Astrocyte (in vitro differentiated cells and primary cell): ENCODE measurements at regions not wholly inside any gene's neighbourhood (a gene's known extent, or its start where the extent isn't known, plus 50 kb on each side); places are given as distances from the start of the nearest gene placed in this dataset.

Experiments used
- DNase-seq: peaks from one replicate; pipeline ENCODE4 v3.0.0-alpha.2; 2010; ENCODE audit warnings: low read depth
- FAIRE-seq: peaks from 2 replicates; lab custom pipeline; 2011; peaks lifted over from hg19 to GRCh38; lab: Jason Lieb, UNC
- H2AFZ ChIP-seq: 2 replicates; pipeline ENCODE4 v1.6.0; 2012; ENCODE audit warnings: low read depth, low read length, inconsistent platforms
- H3K27ac ChIP-seq: 2 replicates; pipeline ENCODE4 v1.5.1; 2011; ENCODE audit warnings: low read depth, low read length, inconsistent platforms
- H3K27me3 ChIP-seq: 2 replicates; pipeline ENCODE4 v1.6.0; 2011; ENCODE audit warnings: low read length, inconsistent platforms; ENCODE audit not compliant: insufficient read depth
- H3K36me3 ChIP-seq: 2 replicates; pipeline ENCODE4 v1.5.1; 2011; ENCODE audit warnings: low read length, inconsistent platforms; ENCODE audit not compliant: insufficient read depth
- H3K4me1 ChIP-seq: 2 replicates; pipeline ENCODE4 v1.5.1; 2011; ENCODE audit warnings: low read length, inconsistent platforms; ENCODE audit not compliant: insufficient read depth
- H3K4me2 ChIP-seq: 2 replicates; pipeline ENCODE4 v1.6.0; 2012; ENCODE audit warnings: low read length, inconsistent platforms
- H3K4me3 ChIP-seq: 2 replicates; pipeline ENCODE4 v1.5.1; 2011; ENCODE audit warnings: low read depth, mild to moderate bottlenecking, low read length, inconsistent platforms; ENCODE audit not compliant: insufficient read depth
- H3K79me2 ChIP-seq: 2 replicates; pipeline ENCODE4 v1.6.0; 2012; ENCODE audit warnings: mild to moderate bottlenecking, low read length, inconsistent platforms; ENCODE audit not compliant: insufficient read depth
- H3K9ac ChIP-seq: 2 replicates; pipeline ENCODE4 v1.6.0; 2012; ENCODE audit warnings: mild to moderate bottlenecking, low read length, inconsistent platforms
- H3K9me3 ChIP-seq: 2 replicates; pipeline ENCODE4 v1.5.1; 2012; ENCODE audit warnings: low read depth, mild to moderate bottlenecking, low read length, inconsistent platforms; ENCODE audit not compliant: insufficient read depth
- H4K20me1 ChIP-seq: 2 replicates; pipeline ENCODE4 v1.6.0; 2012; ENCODE audit warnings: low read length, inconsistent platforms; ENCODE audit not compliant: insufficient read depth
- H3K27ac Mint-ChIP-seq: one replicate; pipeline ENCODE4 v1.8.0; 2021; ENCODE audit warnings: mild to moderate bottlenecking, mixed read lengths; ENCODE audit not compliant: unreplicated experiment
- H3K27me3 Mint-ChIP-seq: one replicate; pipeline ENCODE4 v1.8.0; 2021; ENCODE audit warnings: low read depth, mixed read lengths; ENCODE audit not compliant: unreplicated experiment
- H3K36me3 Mint-ChIP-seq: one replicate; pipeline ENCODE4 v1.8.0; 2021; ENCODE audit warnings: low read depth, mixed read lengths; ENCODE audit not compliant: unreplicated experiment
- H3K4me1 Mint-ChIP-seq: one replicate; pipeline ENCODE4 v1.8.0; 2021; ENCODE audit warnings: low read depth, mixed read lengths; ENCODE audit not compliant: unreplicated experiment
- H3K4me3 Mint-ChIP-seq: one replicate; pipeline ENCODE4 v1.8.0; 2021; ENCODE audit warnings: mild to moderate bottlenecking, moderate library complexity, mixed read lengths; ENCODE audit not compliant: unreplicated experiment
- H3K9me3 Mint-ChIP-seq: one replicate; pipeline ENCODE4 v1.8.0; 2021; ENCODE audit warnings: mild to moderate bottlenecking, mixed read lengths; ENCODE audit not compliant: unreplicated experiment
- EZH2 ChIP-seq: IDR thresholded peaks from 2 replicates; pipeline ENCODE4 v1.6.1; 2012; ENCODE audit warnings: mild to moderate bottlenecking, low read length, inconsistent platforms; ENCODE audit not compliant: insufficient read depth
- TF ChIP-seq, protein P1 (sequence below): IDR thresholded peaks from 2 replicates; pipeline ENCODE4 v1.5.1; 2011; ENCODE audit warnings: low read depth, mild to moderate bottlenecking, inconsistent platforms, low read length, moderate library complexity; ENCODE audit not compliant: insufficient read depth

DNA sequence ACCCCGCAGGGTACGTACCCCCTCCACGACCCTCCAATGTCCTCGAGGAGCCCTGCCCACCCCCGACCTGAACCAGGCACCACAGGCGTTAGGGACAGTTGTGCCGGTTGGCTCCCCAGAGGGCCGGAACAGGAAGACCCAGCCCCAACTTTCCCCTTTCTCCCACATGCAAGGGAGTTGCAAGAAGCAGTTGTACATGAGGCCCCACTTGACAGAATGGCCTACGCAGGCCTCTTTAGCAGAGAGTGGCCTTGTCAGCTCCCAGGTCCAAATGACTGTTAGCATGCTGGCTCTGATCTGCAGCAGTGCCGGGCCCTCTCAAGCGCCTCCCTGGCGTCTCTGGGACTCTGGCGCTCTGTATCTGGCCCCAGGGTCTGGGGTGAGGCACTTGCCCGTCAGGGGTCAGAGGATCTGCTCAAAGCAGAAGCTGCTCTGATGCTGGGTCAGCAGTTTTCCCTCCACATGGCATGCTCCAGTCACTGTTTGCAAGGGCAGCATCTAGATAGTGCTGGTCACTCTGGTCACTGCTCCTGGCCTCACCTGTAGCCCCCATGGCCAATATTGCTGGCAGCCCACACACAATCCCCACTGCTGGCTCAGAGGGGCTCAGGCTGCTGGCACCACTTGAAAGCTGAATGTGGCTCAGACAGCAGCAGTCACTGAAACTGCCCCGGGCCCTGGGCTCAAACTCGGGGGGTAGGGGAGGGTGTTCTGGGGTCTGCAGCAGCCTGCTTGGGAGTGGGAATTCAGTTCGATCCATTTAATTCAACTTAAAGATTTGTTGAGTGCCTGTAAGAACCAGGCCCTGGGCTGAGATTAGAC lies 254.5 kb downstream of the FAM43A start:
- no peak overlapping the region for H3K4me3 ChIP-seq

DNA sequence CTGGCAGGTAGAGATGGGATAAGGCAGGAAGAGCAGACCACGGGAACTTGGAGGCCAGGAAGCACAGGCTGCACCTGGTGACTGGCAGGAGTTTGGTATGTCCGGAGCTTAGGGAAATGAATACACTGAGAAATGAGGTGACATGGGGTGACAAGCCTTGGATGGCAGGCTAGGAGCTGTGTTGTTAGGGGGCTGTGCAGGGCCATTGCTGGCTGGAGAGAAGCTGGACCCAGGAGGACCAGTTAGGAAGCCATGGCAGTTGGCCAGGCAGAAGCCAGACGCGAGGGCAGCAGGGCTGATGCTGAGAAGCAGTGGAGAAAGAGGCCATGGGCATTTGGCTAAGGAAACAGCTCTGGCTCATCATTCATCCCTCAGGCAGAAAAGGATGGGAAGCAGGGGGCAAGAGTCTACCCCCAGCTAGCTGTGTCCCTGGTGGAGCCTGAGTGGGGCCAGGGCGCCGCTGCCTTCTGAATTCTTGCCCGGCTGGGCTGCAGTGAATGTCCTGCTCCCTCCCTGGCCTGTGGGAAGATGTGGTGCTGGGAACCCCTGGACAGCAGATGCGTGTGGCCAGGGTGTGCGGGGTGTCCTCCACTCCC lies 255.8 kb downstream of the FAM43A start:
- Histone ChIP-seq H2AFZ (no peak overlapping the region), H3K4me3 (no peak overlapping the region), H3K4me1 (no peaks in the 10 kb centered on the region), H3K36me3 (no peaks in the 10 kb centered on the region), H3K9ac (no peak overlapping the region), H4K20me1 (no peaks in the 10 kb centered on the region), H3K4me2 (no peak overlapping the region), H3K9me3 (peaks cover 14% of the 10 kb centered on the region), H3K27ac (no peak overlapping the region), H3K79me2 (no peaks in the 10 kb centered on the region), H3K27me3 (no peaks in the 10 kb centered on the region)
- DNase-seq (no peak), FAIRE-seq (no peak)
- peaks cover 2% of the 10 kb centered on the region for H3K9me3 Mint-ChIP-seq
- peaks cover 3% of the 10 kb centered on the region for H3K36me3 Mint-ChIP-seq
- H3K4me1 Mint-ChIP-seq = no peaks in the 10 kb centered on the region
- TF ChIP-seq, protein P1, sequence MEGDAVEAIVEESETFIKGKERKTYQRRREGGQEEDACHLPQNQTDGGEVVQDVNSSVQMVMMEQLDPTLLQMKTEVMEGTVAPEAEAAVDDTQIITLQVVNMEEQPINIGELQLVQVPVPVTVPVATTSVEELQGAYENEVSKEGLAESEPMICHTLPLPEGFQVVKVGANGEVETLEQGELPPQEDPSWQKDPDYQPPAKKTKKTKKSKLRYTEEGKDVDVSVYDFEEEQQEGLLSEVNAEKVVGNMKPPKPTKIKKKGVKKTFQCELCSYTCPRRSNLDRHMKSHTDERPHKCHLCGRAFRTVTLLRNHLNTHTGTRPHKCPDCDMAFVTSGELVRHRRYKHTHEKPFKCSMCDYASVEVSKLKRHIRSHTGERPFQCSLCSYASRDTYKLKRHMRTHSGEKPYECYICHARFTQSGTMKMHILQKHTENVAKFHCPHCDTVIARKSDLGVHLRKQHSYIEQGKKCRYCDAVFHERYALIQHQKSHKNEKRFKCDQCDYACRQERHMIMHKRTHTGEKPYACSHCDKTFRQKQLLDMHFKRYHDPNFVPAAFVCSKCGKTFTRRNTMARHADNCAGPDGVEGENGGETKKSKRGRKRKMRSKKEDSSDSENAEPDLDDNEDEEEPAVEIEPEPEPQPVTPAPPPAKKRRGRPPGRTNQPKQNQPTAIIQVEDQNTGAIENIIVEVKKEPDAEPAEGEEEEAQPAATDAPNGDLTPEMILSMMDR = no peak
- TF ChIP-seq EZH2 = no peak
- no peak overlapping the region for H3K4me3 Mint-ChIP-seq
- H3K27ac Mint-ChIP-seq = no peak overlapping the region
- peaks cover 41% of the 10 kb centered on the region for H3K27me3 Mint-ChIP-seq

More for the DNA sequence above, 254.5 kb downstream of the FAM43A start:
- Mint-ChIP-seq H3K4me3 (no peak overlapping the region), H3K4me1 (no peaks in the 10 kb centered on the region), H3K36me3 (peaks cover 3% of the 10 kb centered on the region), H3K27ac (no peak overlapping the region), H3K27me3 (peaks cover 40% of the 10 kb centered on the region), H3K9me3 (peaks cover 2% of the 10 kb centered on the region)
- H4K20me1 ChIP-seq = no peaks in the 10 kb centered on the region
- H3K4me1 ChIP-seq = no peaks in the 10 kb centered on the region
- H2AFZ ChIP-seq = no peak overlapping the region
- no peak overlapping the region for H3K9ac ChIP-seq
- DNase-seq (no peak), FAIRE-seq (no peak)
- H3K36me3 ChIP-seq = no peaks in the 10 kb centered on the region
- H3K9me3 ChIP-seq = peaks cover 14% of the 10 kb centered on the region
- H3K27me3 ChIP-seq = no peaks in the 10 kb centered on the region
- H3K79me2 ChIP-seq = no peaks in the 10 kb centered on the region
- H3K27ac ChIP-seq = no peak overlapping the region
- TF ChIP-seq, protein P1 = no peak
- no peak for TF ChIP-seq EZH2
- no peak overlapping the region for H3K4me2 ChIP-seq
